ENCODE measurements at regions not wholly inside any gene's neighbourhood (a gene's known extent, or its start where the extent isn't known, plus 50 kb on each side); places are given as distances from the start of the nearest gene placed in this dataset.

GRCh38 chr7:47677093-47677492 lies 95.2 kb upstream of the TNS3 start:
- H3K27me3 ChIP-seq (ENCODE audit: insufficient read depth), result no peaks in the 10 kb centered on the region
- H3K9me2 ChIP-seq, result no peaks in the 10 kb centered on the region
- no peaks in the 10 kb centered on the region for H3K9me3 ChIP-seq
- TF ChIP-seq MXI1 (IDR thresholded peaks at IDR 0.05; ENCODE audit: low read depth, low read length) (no peak), TEAD4 (IDR thresholded peaks at IDR 0.05; ENCODE audit: borderline replicate concordance, insufficient read depth) (no peak), TCF12 (IDR thresholded peaks at IDR 0.05) (no peak), GABPA (IDR thresholded peaks at IDR 0.05; ENCODE audit: low read depth) (no peak), YY1 (IDR thresholded peaks at IDR 0.05; ENCODE audit: low read depth) (no peak), RAD21 (IDR thresholded peaks at IDR 0.05; ENCODE audit: low read length) (no peak), EZH2phosphoT487 (IDR thresholded peaks at IDR 0.05; ENCODE audit: borderline replicate concordance, low read depth) (no peak), ELF1 (IDR thresholded peaks at IDR 0.05) (no peak), NRF1 (IDR thresholded peaks at IDR 0.05; ENCODE audit: low read depth, low read length) (no peak)
- POLR2A ChIA-PET, result no interaction called here
- CTCF ChIA-PET, result no interaction called here
- peak overlapping the region in 1 of 2 experiments; percentile 3; a peak in 1 of 4 replicates for H3K27ac ChIP-seq (ENCODE audit: low read depth in 2 of 2, low read length in 1 of 2)
- no peak overlapping the region for H3K4me2 ChIP-seq
- WGBS (ENCODE audit: low lambda C conversion rate), result 91% methylated on average over 2 of the region's 2 CpGs
- no peak overlapping the region for H2AFZ ChIP-seq (ENCODE audit: low read depth)
- H3K4me3 ChIP-seq (ENCODE audit: low read depth in 2 of 2, low read length in 1 of 2), result no peak overlapping the region
- no peak for DNase-seq
- H3K79me2 ChIP-seq (ENCODE audit: insufficient read depth), result no peaks in the 10 kb centered on the region
- no peaks in the 10 kb centered on the region for H3K36me3 ChIP-seq (replicated peaks in 1 of 2; ENCODE audit: control insufficient read depth in 1 of 2, insufficient read depth in 2 of 2, low read length in 1 of 2)
- no peaks in the 10 kb centered on the region for H3F3A ChIP-seq (replicated peaks; ENCODE audit: insufficient read depth)
- no peaks in the 10 kb centered on the region for H4K20me1 ChIP-seq (ENCODE audit: insufficient read depth)
- no peaks in the 10 kb centered on the region; a peak in 1 of 4 replicates for H3K4me1 ChIP-seq (ENCODE audit: control insufficient read depth in 1 of 2, insufficient read depth in 2 of 2, low read depth in 1 of 2, low read length in 1 of 2)
- H3K9ac ChIP-seq, result no peak overlapping the region

- H3K4me3 ChIP-seq (ENCODE audit: low read depth in 2 of 2, low read length in 1 of 2), result no peak overlapping the region
- no peak overlapping the region for H2AFZ ChIP-seq (ENCODE audit: low read depth)
- ChIA-PET CTCF (interaction anchor here (1.4 kb wide), 1 partner anchor 146 kb away, joined by 3 read pairs; no protein-coding TSS in a partner anchor), POLR2A (no interaction called here)
- peaks cover 4% of the 10 kb centered on the region for H3F3A ChIP-seq (replicated peaks; ENCODE audit: insufficient read depth)
- H3K36me3 ChIP-seq (replicated peaks in 1 of 2; ENCODE audit: control insufficient read depth in 1 of 2, insufficient read depth in 2 of 2, low read length in 1 of 2), result no peaks in the 10 kb centered on the region
- no peaks in the 10 kb centered on the region for H3K9me2 ChIP-seq
- TF ChIP-seq EZH2phosphoT487 (IDR thresholded peaks at IDR 0.05; ENCODE audit: borderline replicate concordance, low read depth) (no peak), NRF1 (IDR thresholded peaks at IDR 0.05; ENCODE audit: low read depth, low read length) (no peak), ELF1 (IDR thresholded peaks at IDR 0.05) (no peak), FOSL2 (IDR thresholded peaks at IDR 0.05; ENCODE audit: borderline replicate concordance, low read depth) (no peak), CHD2 (IDR thresholded peaks at IDR 0.05; ENCODE audit: low read length, partially characterized antibody) (no peak), NFIC (IDR thresholded peaks at IDR 0.05; ENCODE audit: borderline replicate concordance) (no peak), EP300 (IDR thresholded peaks at IDR 0.05; ENCODE audit: borderline replicate concordance in 1 of 2, low read depth in 1 of 2, low read length in 1 of 2) (no peak), MXI1 (IDR thresholded peaks at IDR 0.05; ENCODE audit: low read depth, low read length) (no peak), TAF1 (IDR thresholded peaks at IDR 0.05; ENCODE audit: borderline replicate concordance, low read depth, low read length) (no peak)
- no peaks in the 10 kb centered on the region for H3K9me3 ChIP-seq
- no peak overlapping the region for H3K9ac ChIP-seq
- H4K20me1 ChIP-seq (ENCODE audit: insufficient read depth), result no peaks in the 10 kb centered on the region
- H3K27me3 ChIP-seq (ENCODE audit: insufficient read depth), result no peaks in the 10 kb centered on the region
- WGBS (ENCODE audit: low lambda C conversion rate), result 91% methylated on average over 3 of the region's 3 CpGs
- no peaks in the 10 kb centered on the region for H3K79me2 ChIP-seq (ENCODE audit: insufficient read depth)
- no peak overlapping the region for H3K27ac ChIP-seq (ENCODE audit: low read depth in 2 of 2, low read length in 1 of 2)
- DNase-seq, result no peak
- peaks cover 0 to 6% of the 10 kb centered on the region in 2 experiments; a peak in 1 of 4 replicates for H3K4me1 ChIP-seq (ENCODE audit: control insufficient read depth in 1 of 2, insufficient read depth in 2 of 2, low read depth in 1 of 2, low read length in 1 of 2)
- H3K4me2 ChIP-seq, result no peak overlapping the region
Measured at GRCh38 chr7:47672977-47673381, 91.1 kb upstream of the TNS3 start.

Data from SK-N-SH (cell line).